Tibial nerve (tissue), 3 donors: ENCODE measurements at regions not wholly inside any gene's neighbourhood (a gene's known extent, or its start where the extent isn't known, plus 50 kb on each side); places are given as distances from the start of the nearest gene placed in this dataset.

ENCODE experiments used
- POLR2A ChIP-seq, 2 donors: fragments of 450-650 bp; IDR thresholded peaks; one replicate each; pipeline ENCODE4 v1.6.1; 2017; ENCODE audit warnings: antibody characterized with exemption in 2 of 2, mild to moderate bottlenecking in 2 of 2, moderate library complexity in 2 of 2
- TF ChIP-seq, protein P1 (sequence below), 5 experiments: fragments of 200-600 bp in 3 of 5; fragments of 450-650 bp in 2 of 5; sonication (generic) in 3 of 5; IDR thresholded peaks; one replicate each; pipeline ENCODE4 v1.5.1; 2016 to 2019; ENCODE audit warnings: antibody characterized with exemption in 5 of 5, mild to moderate bottlenecking in 3 of 5, moderate library complexity in 2 of 5

DNA sequence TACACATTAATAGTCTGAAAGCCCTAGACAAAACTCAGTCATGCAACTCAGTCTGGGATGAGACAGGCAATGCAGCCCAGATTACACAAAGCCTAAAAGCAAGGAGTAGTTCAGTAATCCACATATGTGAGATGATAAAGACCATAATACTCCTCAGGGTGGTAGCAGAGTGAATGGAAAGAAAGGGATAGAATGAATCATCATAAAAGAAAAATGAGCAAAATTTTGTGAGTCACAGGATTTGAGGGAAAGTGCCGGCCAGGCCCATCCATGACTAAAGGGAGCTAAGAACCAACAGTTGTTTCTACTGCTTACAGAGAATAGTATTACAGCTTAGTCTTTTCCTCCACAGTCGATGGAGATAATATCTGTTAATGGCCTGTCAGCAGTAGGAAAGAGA, 90.0 kb upstream of the POU5F2 start:
- TF ChIP-seq POLR2A (IDR thresholded peaks at IDR 0.05): no peak
- TF ChIP-seq, protein P1, sequence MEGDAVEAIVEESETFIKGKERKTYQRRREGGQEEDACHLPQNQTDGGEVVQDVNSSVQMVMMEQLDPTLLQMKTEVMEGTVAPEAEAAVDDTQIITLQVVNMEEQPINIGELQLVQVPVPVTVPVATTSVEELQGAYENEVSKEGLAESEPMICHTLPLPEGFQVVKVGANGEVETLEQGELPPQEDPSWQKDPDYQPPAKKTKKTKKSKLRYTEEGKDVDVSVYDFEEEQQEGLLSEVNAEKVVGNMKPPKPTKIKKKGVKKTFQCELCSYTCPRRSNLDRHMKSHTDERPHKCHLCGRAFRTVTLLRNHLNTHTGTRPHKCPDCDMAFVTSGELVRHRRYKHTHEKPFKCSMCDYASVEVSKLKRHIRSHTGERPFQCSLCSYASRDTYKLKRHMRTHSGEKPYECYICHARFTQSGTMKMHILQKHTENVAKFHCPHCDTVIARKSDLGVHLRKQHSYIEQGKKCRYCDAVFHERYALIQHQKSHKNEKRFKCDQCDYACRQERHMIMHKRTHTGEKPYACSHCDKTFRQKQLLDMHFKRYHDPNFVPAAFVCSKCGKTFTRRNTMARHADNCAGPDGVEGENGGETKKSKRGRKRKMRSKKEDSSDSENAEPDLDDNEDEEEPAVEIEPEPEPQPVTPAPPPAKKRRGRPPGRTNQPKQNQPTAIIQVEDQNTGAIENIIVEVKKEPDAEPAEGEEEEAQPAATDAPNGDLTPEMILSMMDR (IDR thresholded peaks at IDR 0.05): no peak
